CD4-positive, CD25-positive, alpha-beta regulatory T cell (primary cell): ENCODE measurements at regions not wholly inside any gene's neighbourhood (a gene's known extent, or its start where the extent isn't known, plus 50 kb on each side); places are given as distances from the start of the nearest gene placed in this dataset.

Experiments
- ATAC-seq, 2 donors: fragments of 150-1000 bp; cut with Tn5 transposase; one replicate each; pipeline ENCODE4 v1.10.0; 2021; ENCODE audit warnings: low read depth in 2 of 2, moderate number of reproducible peaks in 2 of 2, moderate library complexity in 1 of 2
- DNase-seq, 3 donors: peaks; one replicate each; pipeline versions ENCODE4 v3.0.0 to v3.0.0-alpha.2; 2012 to 2022; ENCODE audit warnings: mixed read lengths in 1 of 3
- H3K27ac ChIP-seq: one replicate; pipeline ENCODE4 v1.7.0; 2013; ENCODE audit warnings: mild to moderate bottlenecking, low read length; ENCODE audit not compliant: insufficient read depth, poor library complexity, severe bottlenecking
- H3K27me3 ChIP-seq: one replicate; pipeline ENCODE4 v1.7.0; 2013; ENCODE audit warnings: low read length; ENCODE audit not compliant: control insufficient read depth, insufficient read depth
- H3K36me3 ChIP-seq: one replicate; pipeline ENCODE4 v1.7.0; 2013; ENCODE audit warnings: mild to moderate bottlenecking, low read length, moderate library complexity; ENCODE audit not compliant: control insufficient read depth, insufficient read depth
- H3K4me1 ChIP-seq: 2 replicates; pipeline ENCODE4 v1.7.0; 2013; ENCODE audit warnings: mild to moderate bottlenecking, low read length; ENCODE audit not compliant: insufficient read depth, control insufficient read depth, poor library complexity, severe bottlenecking
- H3K4me3 ChIP-seq: one replicate; pipeline ENCODE4 v1.7.0; 2013; ENCODE audit warnings: low read depth, mild to moderate bottlenecking, low read length, moderate library complexity
- H3K9me3 ChIP-seq, 2 experiments: 1 replicate in 1 of 2; 2 replicates in 1 of 2; pipeline ENCODE4 v1.7.0; 2013; ENCODE audit warnings: low read length in 2 of 2, mild to moderate bottlenecking in 1 of 2, moderate library complexity in 1 of 2; ENCODE audit not compliant: control insufficient read depth in 2 of 2
- H3K27ac Mint-ChIP-seq, 3 donors: one replicate each; pipeline ENCODE4 v1.8.0; 2020 to 2022; ENCODE audit warnings: mild to moderate bottlenecking in 3 of 3, mixed read lengths in 3 of 3, moderate library complexity in 2 of 3
- H3K27me3 Mint-ChIP-seq: one replicate; pipeline ENCODE4 v1.8.0; 2022; ENCODE audit warnings: mild to moderate bottlenecking, mixed read lengths
- H3K36me3 Mint-ChIP-seq: one replicate; pipeline ENCODE4 v1.8.0; 2020; ENCODE audit warnings: mixed read lengths
- H3K4me1 Mint-ChIP-seq, 4 donors: one replicate each; pipeline ENCODE4 v1.8.0; 2020 to 2022; ENCODE audit warnings: mixed read lengths in 4 of 4, mild to moderate bottlenecking in 1 of 4
- H3K4me3 Mint-ChIP-seq, 4 donors: one replicate each; pipeline ENCODE4 v1.8.0; 2020 to 2022; ENCODE audit warnings: mild to moderate bottlenecking in 4 of 4, mixed read lengths in 4 of 4, moderate library complexity in 3 of 4
- H3K9me3 Mint-ChIP-seq, 7 donors: one replicate each; pipeline ENCODE4 v1.8.0; 2020 to 2022; ENCODE audit warnings: mixed read lengths in 7 of 7, mild to moderate bottlenecking in 3 of 7, moderate library complexity in 2 of 7

GRCh38 chr4:146098397-146098796, 77.1 kb upstream of the LSM6 start:
- Histone ChIP-seq H3K27me3 (no peaks in the 10 kb centered on the region), H3K9me3 (no peaks in the 10 kb centered on the region), H3K36me3 (no peaks in the 10 kb centered on the region), H3K4me3 (no peak overlapping the region), H3K27ac (no peak overlapping the region), H3K4me1 (no peaks in the 10 kb centered on the region)
- no peak overlapping the region for H3K27ac Mint-ChIP-seq
- peaks cover 4% of the 10 kb centered on the region for H3K27me3 Mint-ChIP-seq
- DNase-seq = no peak
- H3K4me1 Mint-ChIP-seq = no peaks in the 10 kb centered on the region
- ATAC-seq = no peak
- no peak overlapping the region for H3K4me3 Mint-ChIP-seq
- H3K9me3 Mint-ChIP-seq = peaks cover 0 to 4% (median 0%) of the 10 kb centered on the region in 7 donors
- no peaks in the 10 kb centered on the region for H3K36me3 Mint-ChIP-seq

GRCh38 chr4:146096371-146096770, 79.1 kb upstream of the LSM6 start:
- no peak for ATAC-seq
- Mint-ChIP-seq H3K27ac (no peak overlapping the region), H3K27me3 (peaks cover 13% of the 10 kb centered on the region), H3K4me1 (no peaks in the 10 kb centered on the region), H3K4me3 (no peak overlapping the region), H3K36me3 (no peaks in the 10 kb centered on the region), H3K9me3 (peaks cover 0 to 4% (median 0%) of the 10 kb centered on the region in 7 donors)
- no peaks in the 10 kb centered on the region for H3K27me3 ChIP-seq
- no peak overlapping the region for H3K27ac ChIP-seq
- H3K4me3 ChIP-seq = no peak overlapping the region
- no peaks in the 10 kb centered on the region for H3K36me3 ChIP-seq
- DNase-seq = no peak
- no peaks in the 10 kb centered on the region for H3K4me1 ChIP-seq
- no peaks in the 10 kb centered on the region for H3K9me3 ChIP-seq

GRCh38 chr4:146095860-146096259, 79.7 kb upstream of the LSM6 start:
- ATAC-seq = no peak
- H3K36me3 Mint-ChIP-seq = no peaks in the 10 kb centered on the region

GRCh38 chr4:146095091-146095690, 80.3 kb upstream of the LSM6 start:
- ATAC-seq (no peak), DNase-seq (peak; percentile 1 to 52 (median 3))
- no peaks in the 10 kb centered on the region for H3K36me3 ChIP-seq
- H3K27ac ChIP-seq = no peak overlapping the region
- Mint-ChIP-seq H3K4me3 (no peak overlapping the region), H3K27ac (peak overlapping the region in 1 of 3 donors; percentile 11), H3K27me3 (peaks cover 13% of the 10 kb centered on the region), H3K4me1 (no peaks in the 10 kb centered on the region), H3K36me3 (no peaks in the 10 kb centered on the region), H3K9me3 (peaks cover 0 to 4% (median 0%) of the 10 kb centered on the region in 7 donors)
- no peak overlapping the region for H3K4me3 ChIP-seq
- H3K4me1 ChIP-seq = no peaks in the 10 kb centered on the region
- H3K9me3 ChIP-seq = no peaks in the 10 kb centered on the region
- no peaks in the 10 kb centered on the region for H3K27me3 ChIP-seq

More at GRCh38 chr4:146095860-146096259, 79.7 kb upstream of the LSM6 start:
- Histone ChIP-seq H3K36me3 (no peaks in the 10 kb centered on the region), H3K9me3 (no peaks in the 10 kb centered on the region), H3K27me3 (no peaks in the 10 kb centered on the region), H3K27ac (no peak overlapping the region), H3K4me1 (no peaks in the 10 kb centered on the region), H3K4me3 (no peak overlapping the region)
- Mint-ChIP-seq H3K27ac (no peak overlapping the region), H3K4me1 (no peaks in the 10 kb centered on the region), H3K9me3 (peaks cover 0 to 4% (median 0%) of the 10 kb centered on the region in 7 donors), H3K4me3 (no peak overlapping the region), H3K27me3 (peaks cover 13% of the 10 kb centered on the region)
- no peak for DNase-seq

- Mint-ChIP-seq H3K9me3 (peaks cover 0 to 4% (median 2%) of the 10 kb centered on the region in 7 donors), H3K4me3 (no peak overlapping the region), H3K4me1 (no peaks in the 10 kb centered on the region), H3K36me3 (no peaks in the 10 kb centered on the region), H3K27me3 (peaks cover 20% of the 10 kb centered on the region), H3K27ac (no peak overlapping the region)
- no peak overlapping the region for H3K27ac ChIP-seq
- H3K9me3 ChIP-seq = no peaks in the 10 kb centered on the region
- H3K4me1 ChIP-seq = no peaks in the 10 kb centered on the region
- H3K4me3 ChIP-seq = no peak overlapping the region
- no peak for DNase-seq
- no peaks in the 10 kb centered on the region for H3K27me3 ChIP-seq
- no peaks in the 10 kb centered on the region for H3K36me3 ChIP-seq
- ATAC-seq = no peak
Observed at GRCh38 chr4:146088690-146089089, 86.8 kb upstream of the LSM6 start.

GRCh38 chr4:146087856-146088255, 87.7 kb upstream of the LSM6 start:
- Mint-ChIP-seq H3K36me3 (no peaks in the 10 kb centered on the region), H3K4me1 (no peaks in the 10 kb centered on the region), H3K27me3 (peaks cover 20% of the 10 kb centered on the region), H3K4me3 (no peak overlapping the region), H3K27ac (peak overlapping the region in 1 of 3 donors; percentile 6), H3K9me3 (peaks cover 0 to 4% (median 2%) of the 10 kb centered on the region in 7 donors)
- Histone ChIP-seq H3K27ac (no peak overlapping the region), H3K4me1 (no peaks in the 10 kb centered on the region), H3K36me3 (no peaks in the 10 kb centered on the region), H3K27me3 (no peaks in the 10 kb centered on the region), H3K4me3 (no peak overlapping the region), H3K9me3 (no peaks in the 10 kb centered on the region)
- no peak for ATAC-seq
- DNase-seq = no peak

GRCh38 chr4:146076081-146076480, 99.4 kb upstream of the LSM6 start:
- H3K4me1 ChIP-seq = no peaks in the 10 kb centered on the region
- H3K4me3 Mint-ChIP-seq = no peak overlapping the region
- peaks cover 15% of the 10 kb centered on the region for H3K27me3 ChIP-seq
- no peaks in the 10 kb centered on the region for H3K9me3 ChIP-seq
- ATAC-seq (no peak), DNase-seq (no peak)
- no peak overlapping the region for H3K27ac ChIP-seq
- H3K4me3 ChIP-seq = no peak overlapping the region
- H3K9me3 Mint-ChIP-seq = peaks cover 0 to 3% (median 0%) of the 10 kb centered on the region in 7 donors
- no peak overlapping the region for H3K27ac Mint-ChIP-seq
- no peaks in the 10 kb centered on the region for H3K36me3 ChIP-seq
- peaks cover 9% of the 10 kb centered on the region for H3K27me3 Mint-ChIP-seq
- no peaks in the 10 kb centered on the region for H3K4me1 Mint-ChIP-seq
- H3K36me3 Mint-ChIP-seq = no peaks in the 10 kb centered on the region

- Mint-ChIP-seq H3K9me3 (peaks cover 0 to 3% (median 0%) of the 10 kb centered on the region in 7 donors), H3K36me3 (no peaks in the 10 kb centered on the region), H3K4me1 (no peaks in the 10 kb centered on the region), H3K27ac (no peak overlapping the region), H3K4me3 (no peak overlapping the region), H3K27me3 (peaks cover 9% of the 10 kb centered on the region)
- ATAC-seq = no peak
- Histone ChIP-seq H3K4me1 (no peaks in the 10 kb centered on the region), H3K27ac (no peak overlapping the region), H3K4me3 (no peak overlapping the region), H3K27me3 (peaks cover 15% of the 10 kb centered on the region), H3K9me3 (no peaks in the 10 kb centered on the region), H3K36me3 (no peaks in the 10 kb centered on the region)
- DNase-seq = no peak
Observed at GRCh38 chr4:146073517-146073916, 102.0 kb upstream of the LSM6 start.
